ENCODE measurements at regions not wholly inside any gene's neighbourhood (a gene's known extent, or its start where the extent isn't known, plus 50 kb on each side); places are given as distances from the start of the nearest gene placed in this dataset.
A peak's percentile ranks its signal among the peaks of the same experiment; 100 is the strongest.

DNA sequence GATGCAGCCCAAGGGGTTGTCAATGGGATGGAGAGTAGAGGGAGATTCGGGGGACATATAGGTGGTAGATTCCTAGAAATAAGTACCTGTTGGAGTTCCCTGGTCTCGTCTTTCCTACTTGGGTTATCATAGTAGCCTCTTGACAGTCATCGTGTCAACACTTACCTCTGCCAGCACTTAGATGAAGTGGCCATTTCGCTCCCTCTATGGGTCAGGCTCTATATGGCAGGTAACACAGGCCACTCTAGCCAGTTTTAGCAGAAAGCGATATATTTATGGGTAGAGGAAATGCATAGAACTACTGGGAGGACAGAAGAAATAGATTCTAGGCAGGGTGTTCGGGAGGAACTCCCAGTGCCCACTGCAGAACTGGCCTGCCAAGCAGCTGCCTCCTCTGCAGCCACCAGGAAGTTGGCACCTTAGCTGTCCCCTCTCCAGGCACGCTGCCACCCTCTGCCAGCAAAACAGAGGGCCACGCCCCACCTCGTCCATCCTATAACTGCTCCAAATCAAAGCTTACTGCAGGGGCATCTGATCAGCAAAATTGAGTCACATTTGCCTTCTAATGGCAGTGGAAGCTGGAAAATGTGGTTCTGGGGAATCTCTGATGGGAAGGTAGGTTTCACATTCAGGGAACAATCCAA lies 181.3 kb downstream of the INSIG2 start:
- ChIA-PET POLR2A (no interaction called here), CTCF (interaction anchor here (0.9 to 1.0 kb wide), 2 partner anchors 10 to 223 kb away, joined by 3 read pairs; no protein-coding TSS in a partner anchor)
- H3K27ac ChIP-seq (ENCODE audit: low read depth in 2 of 2, low read length in 1 of 2) = no peak overlapping the region
- no peaks in the 10 kb centered on the region for H3K79me2 ChIP-seq (ENCODE audit: insufficient read depth)
- H3K9ac ChIP-seq = no peak overlapping the region
- no peaks in the 10 kb centered on the region for H3K4me1 ChIP-seq (ENCODE audit: control insufficient read depth in 1 of 2, insufficient read depth in 2 of 2, low read depth in 1 of 2, low read length in 1 of 2)
- no peaks in the 10 kb centered on the region for H4K20me1 ChIP-seq (ENCODE audit: insufficient read depth)
- no peaks in the 10 kb centered on the region for H3K9me2 ChIP-seq
- no peak for DNase-seq
- peaks cover 9% of the 10 kb centered on the region; the same call in 1 of the 2 replicates for H3K27me3 ChIP-seq (ENCODE audit: insufficient read depth)
- 12% methylated on average over 8 of the region's 9 CpGs for WGBS (ENCODE audit: low lambda C conversion rate)
- no peak overlapping the region for H3K4me3 ChIP-seq (ENCODE audit: low read depth in 2 of 2, low read length in 1 of 2)
- H3K4me2 ChIP-seq = no peak overlapping the region
- no peak for TF ChIP-seq GABPA (IDR thresholded peaks at IDR 0.05; ENCODE audit: low read depth)
- TF ChIP-seq, protein P1, sequence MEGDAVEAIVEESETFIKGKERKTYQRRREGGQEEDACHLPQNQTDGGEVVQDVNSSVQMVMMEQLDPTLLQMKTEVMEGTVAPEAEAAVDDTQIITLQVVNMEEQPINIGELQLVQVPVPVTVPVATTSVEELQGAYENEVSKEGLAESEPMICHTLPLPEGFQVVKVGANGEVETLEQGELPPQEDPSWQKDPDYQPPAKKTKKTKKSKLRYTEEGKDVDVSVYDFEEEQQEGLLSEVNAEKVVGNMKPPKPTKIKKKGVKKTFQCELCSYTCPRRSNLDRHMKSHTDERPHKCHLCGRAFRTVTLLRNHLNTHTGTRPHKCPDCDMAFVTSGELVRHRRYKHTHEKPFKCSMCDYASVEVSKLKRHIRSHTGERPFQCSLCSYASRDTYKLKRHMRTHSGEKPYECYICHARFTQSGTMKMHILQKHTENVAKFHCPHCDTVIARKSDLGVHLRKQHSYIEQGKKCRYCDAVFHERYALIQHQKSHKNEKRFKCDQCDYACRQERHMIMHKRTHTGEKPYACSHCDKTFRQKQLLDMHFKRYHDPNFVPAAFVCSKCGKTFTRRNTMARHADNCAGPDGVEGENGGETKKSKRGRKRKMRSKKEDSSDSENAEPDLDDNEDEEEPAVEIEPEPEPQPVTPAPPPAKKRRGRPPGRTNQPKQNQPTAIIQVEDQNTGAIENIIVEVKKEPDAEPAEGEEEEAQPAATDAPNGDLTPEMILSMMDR (IDR thresholded peaks at IDR 0.05) = peak; percentile 27; the same call in 1 of the 2 replicates
- no peaks in the 10 kb centered on the region for H3F3A ChIP-seq (replicated peaks; ENCODE audit: insufficient read depth)
- H2AFZ ChIP-seq (ENCODE audit: low read depth) = no peak overlapping the region
- no peaks in the 10 kb centered on the region for H3K36me3 ChIP-seq (replicated peaks in 1 of 2; ENCODE audit: control insufficient read depth in 1 of 2, insufficient read depth in 2 of 2, low read length in 1 of 2)
- no peaks in the 10 kb centered on the region for H3K9me3 ChIP-seq

DNA sequence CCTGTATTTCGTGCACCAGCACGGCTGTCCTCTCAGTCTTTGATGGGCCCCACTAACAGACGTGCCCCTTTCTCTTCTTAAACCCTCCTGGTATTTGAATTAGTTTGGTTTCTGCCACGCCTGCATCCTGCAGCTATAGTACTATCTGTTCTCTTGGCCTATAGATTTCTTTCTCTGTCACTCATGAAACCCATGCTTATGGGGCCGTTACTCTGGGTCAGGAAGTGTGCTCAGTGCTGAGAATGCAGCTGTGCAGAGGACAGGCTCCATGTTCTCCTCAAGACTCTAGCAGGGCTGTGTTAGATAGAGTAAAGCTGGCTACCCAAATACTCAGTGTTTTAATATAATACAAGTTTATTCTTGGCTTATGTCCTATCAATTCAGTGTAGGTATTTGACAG lies 180.0 kb downstream of the INSIG2 start:
- WGBS (ENCODE audit: low lambda C conversion rate) = 11% methylated on average over 5 of the region's 5 CpGs
- no peak overlapping the region for H2AFZ ChIP-seq (ENCODE audit: low read depth)
- no peaks in the 10 kb centered on the region for H3K9me2 ChIP-seq
- H3F3A ChIP-seq (replicated peaks; ENCODE audit: insufficient read depth) = no peaks in the 10 kb centered on the region
- ChIA-PET CTCF (interaction anchor here (0.9 kb wide), 1 partner anchor 221 kb away, joined by 3 read pairs; no protein-coding TSS in a partner anchor), POLR2A (no interaction called here)
- no peak for DNase-seq
- no peaks in the 10 kb centered on the region for H3K36me3 ChIP-seq (replicated peaks in 1 of 2; ENCODE audit: control insufficient read depth in 1 of 2, insufficient read depth in 2 of 2, low read length in 1 of 2)
- H4K20me1 ChIP-seq (ENCODE audit: insufficient read depth) = no peaks in the 10 kb centered on the region
- H3K4me1 ChIP-seq (ENCODE audit: control insufficient read depth in 1 of 2, insufficient read depth in 2 of 2, low read depth in 1 of 2, low read length in 1 of 2) = no peaks in the 10 kb centered on the region
- no peak overlapping the region for H3K4me3 ChIP-seq (ENCODE audit: low read depth in 2 of 2, low read length in 1 of 2)
- no peak overlapping the region for H3K9ac ChIP-seq
- TF ChIP-seq SMC3 (IDR thresholded peaks at IDR 0.05; ENCODE audit: low read depth, low read length) = no peak
- H3K79me2 ChIP-seq (ENCODE audit: insufficient read depth) = no peaks in the 10 kb centered on the region
- H3K9me3 ChIP-seq = no peaks in the 10 kb centered on the region
- no peak overlapping the region for H3K27ac ChIP-seq (ENCODE audit: low read depth in 2 of 2, low read length in 1 of 2)
- no peak overlapping the region for H3K4me2 ChIP-seq
- H3K27me3 ChIP-seq (ENCODE audit: insufficient read depth) = peaks cover 4% of the 10 kb centered on the region; the same call in 1 of the 2 replicates

DNA sequence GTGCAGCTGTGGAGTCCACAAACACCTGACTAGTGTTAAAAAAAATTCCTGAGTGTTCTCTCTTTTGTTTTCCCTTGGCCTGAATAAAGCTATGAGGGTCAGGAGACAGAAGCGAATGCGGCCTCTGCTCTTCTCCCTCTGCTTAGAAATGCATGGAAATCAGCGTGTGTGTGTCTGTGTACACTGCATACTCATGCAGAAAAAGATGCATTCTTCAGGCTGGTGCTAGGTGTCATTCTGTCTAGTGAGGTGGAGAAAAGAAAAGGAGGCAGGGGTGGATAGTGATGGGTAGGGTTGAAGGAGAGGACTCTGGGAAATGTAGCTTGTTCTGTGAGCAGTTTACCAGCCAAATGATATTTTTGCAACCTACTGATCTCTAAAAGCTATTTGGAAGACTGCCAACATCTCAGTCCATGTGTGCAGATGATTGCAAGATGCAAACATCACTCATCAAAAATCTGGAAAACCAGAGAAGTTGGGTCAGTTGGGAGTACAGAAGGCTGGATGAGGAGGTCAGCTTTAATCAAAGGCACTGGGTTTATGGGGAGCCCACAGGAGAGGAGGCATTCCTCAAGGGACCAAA lies 177.7 kb downstream of the INSIG2 start:
- Histone ChIP-seq H3K27me3 (ENCODE audit: insufficient read depth) (no peaks in the 10 kb centered on the region; the same call in 1 of the 2 replicates), H3K79me2 (ENCODE audit: insufficient read depth) (no peaks in the 10 kb centered on the region), H2AFZ (ENCODE audit: low read depth) (no peak overlapping the region), H3K4me3 (ENCODE audit: low read depth in 2 of 2, low read length in 1 of 2) (no peak overlapping the region), H3K9me2 (no peaks in the 10 kb centered on the region), H3K4me1 (ENCODE audit: control insufficient read depth in 1 of 2, insufficient read depth in 2 of 2, low read depth in 1 of 2, low read length in 1 of 2) (no peaks in the 10 kb centered on the region), H3K4me2 (no peak overlapping the region), H3K9me3 (no peaks in the 10 kb centered on the region), H4K20me1 (ENCODE audit: insufficient read depth) (no peaks in the 10 kb centered on the region), H3K27ac (ENCODE audit: low read depth in 2 of 2, low read length in 1 of 2) (no peak overlapping the region), H3F3A (replicated peaks; ENCODE audit: insufficient read depth) (no peaks in the 10 kb centered on the region), H3K9ac (no peak overlapping the region), H3K36me3 (replicated peaks in 1 of 2; ENCODE audit: control insufficient read depth in 1 of 2, insufficient read depth in 2 of 2, low read length in 1 of 2) (no peaks in the 10 kb centered on the region)
- no peak for DNase-seq
- ChIA-PET POLR2A (no interaction called here), CTCF (interaction anchor here (1.3 to 1.6 kb wide), 2 partner anchors 44 to 220 kb away, joined by 3 to 7 read pairs; no protein-coding TSS in a partner anchor)
- WGBS (ENCODE audit: low lambda C conversion rate) = 34% methylated on average over 3 of the region's 3 CpGs
- TF ChIP-seq RAD21 (IDR thresholded peaks at IDR 0.05; ENCODE audit: low read length) = no peak
- no peak for TF ChIP-seq MXI1 (IDR thresholded peaks at IDR 0.05; ENCODE audit: low read depth, low read length)
- TF ChIP-seq CHD2 (IDR thresholded peaks at IDR 0.05; ENCODE audit: low read length, partially characterized antibody) = no peak
- no peak for TF ChIP-seq POLR2AphosphoS5 (IDR thresholded peaks at IDR 0.05; ENCODE audit: low read depth, low read length)
- TF ChIP-seq TCF12 (IDR thresholded peaks at IDR 0.05) = no peak
- no peak for TF ChIP-seq JUND (IDR thresholded peaks at IDR 0.05)
